ENCODE measurements at regions not wholly inside any gene's neighbourhood (a gene's known extent, or its start where the extent isn't known, plus 50 kb on each side); places are given as distances from the start of the nearest gene placed in this dataset.

- peak overlapping the region; percentile 17 for H3K27ac ChIP-seq
- no peaks in the 10 kb centered on the region for H3K36me3 ChIP-seq (replicated peaks; ENCODE audit: insufficient read depth, low read depth)
- H3K79me2 ChIP-seq: no peaks in the 10 kb centered on the region
- H3K9me3 ChIP-seq (ENCODE audit: low read depth): no peaks in the 10 kb centered on the region
- no peaks in the 10 kb centered on the region for H3K9me2 ChIP-seq (replicated peaks; ENCODE audit: insufficient read depth)
- DNase-seq (ENCODE audit: low spot score): peak; percentile 15
- 49% methylated on average over 7 of the region's 7 CpGs for WGBS (ENCODE audit: low lambda C conversion rate, missing lambda C conversion rate)
- H3K4me3 ChIP-seq: no peak overlapping the region
- peak overlapping the region; percentile 26 for H3K4me2 ChIP-seq
- TF ChIP-seq EZH2phosphoT487 (IDR thresholded peaks at IDR 0.05; ENCODE audit: low read depth, severe bottlenecking, unreplicated experiment) (no peak), CTCF (IDR thresholded peaks at IDR 0.05; ENCODE audit: poor library complexity) (no peak), EZH2 (IDR thresholded peaks at IDR 0.05; ENCODE audit: borderline replicate concordance) (no peak)
- no peaks in the 10 kb centered on the region for H4K20me1 ChIP-seq (ENCODE audit: insufficient read depth, poor library complexity, severe bottlenecking)
- H2AFZ ChIP-seq: no peak overlapping the region
- H3K27me3 ChIP-seq: no peaks in the 10 kb centered on the region
- H3K4me1 ChIP-seq (ENCODE audit: insufficient read depth): peaks cover 7% of the 10 kb centered on the region
Measured at GRCh38 chr3:153666991-153667740, 454.0 kb upstream of the ARHGEF26 start.

DNA sequence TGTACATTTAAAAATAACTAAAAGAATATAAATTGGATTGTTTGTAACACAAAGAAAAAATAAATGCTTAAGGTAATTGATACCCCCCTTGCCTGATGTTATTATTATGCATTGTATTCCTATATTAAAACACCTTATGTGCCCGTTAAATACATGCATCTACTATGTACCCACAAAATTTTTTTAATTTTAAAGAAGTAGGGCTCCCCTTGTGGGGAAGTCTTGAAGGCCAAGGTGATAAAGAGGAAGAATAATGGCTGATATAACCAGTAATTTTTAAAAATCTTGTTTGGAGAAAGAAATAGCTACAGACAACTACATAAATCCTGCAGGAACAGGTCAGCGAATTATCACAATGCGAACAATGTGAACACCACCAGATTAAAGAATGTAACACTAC, 451.7 kb upstream of the ARHGEF26 start:
- H2AFZ ChIP-seq: no peak overlapping the region
- no peaks in the 10 kb centered on the region for H4K20me1 ChIP-seq (ENCODE audit: insufficient read depth, poor library complexity, severe bottlenecking)
- no peaks in the 10 kb centered on the region for H3K79me2 ChIP-seq
- no peaks in the 10 kb centered on the region for H3K9me3 ChIP-seq (ENCODE audit: low read depth)
- H3K36me3 ChIP-seq (replicated peaks; ENCODE audit: insufficient read depth, low read depth): no peaks in the 10 kb centered on the region
- no peak overlapping the region for H3K27ac ChIP-seq
- H3K27me3 ChIP-seq: no peaks in the 10 kb centered on the region
- H3K4me2 ChIP-seq: no peak overlapping the region
- no peak for DNase-seq (ENCODE audit: low spot score)
- H3K4me3 ChIP-seq: no peak overlapping the region
- peaks cover 11% of the 10 kb centered on the region for H3K4me1 ChIP-seq (ENCODE audit: insufficient read depth)
- H3K9me2 ChIP-seq (replicated peaks; ENCODE audit: insufficient read depth): no peaks in the 10 kb centered on the region
- 94% methylated on average over 3 of the region's 3 CpGs for WGBS (ENCODE audit: low lambda C conversion rate, missing lambda C conversion rate)
- no peak for TF ChIP-seq EZH2 (IDR thresholded peaks at IDR 0.05; ENCODE audit: borderline replicate concordance)
- TF ChIP-seq CTCF (IDR thresholded peaks at IDR 0.05; ENCODE audit: poor library complexity): peak; percentile 9

DNA sequence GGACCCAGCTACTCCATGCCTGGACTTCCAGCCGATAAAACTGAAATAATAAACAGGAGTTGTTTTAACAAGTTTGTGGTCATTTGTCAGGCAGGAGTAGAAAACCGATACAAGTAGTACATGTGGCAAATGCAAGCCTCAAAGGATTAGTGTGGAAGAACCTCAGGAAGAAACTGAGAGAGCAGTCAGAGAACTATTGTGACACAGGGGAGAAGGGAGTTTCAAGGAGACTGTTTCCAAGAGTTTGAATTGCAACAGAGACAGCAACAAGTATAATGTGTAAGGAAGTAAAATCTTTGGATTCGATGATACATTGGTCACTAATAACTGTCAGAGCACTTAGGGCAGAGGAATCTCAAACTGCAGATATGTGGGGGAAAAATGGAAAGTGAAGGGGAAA, 450.6 kb upstream of the ARHGEF26 start:
- WGBS (ENCODE audit: low lambda C conversion rate, missing lambda C conversion rate): 70% methylated on average over 3 of the region's 3 CpGs
- H3K4me2 ChIP-seq: no peak overlapping the region
- no peaks in the 10 kb centered on the region for H3K9me2 ChIP-seq (replicated peaks; ENCODE audit: insufficient read depth)
- DNase-seq (ENCODE audit: low spot score): no peak
- H3K9me3 ChIP-seq (ENCODE audit: low read depth): no peaks in the 10 kb centered on the region
- peaks cover 12% of the 10 kb centered on the region for H3K4me1 ChIP-seq (ENCODE audit: insufficient read depth)
- H3K27ac ChIP-seq: no peak overlapping the region
- no peaks in the 10 kb centered on the region for H3K36me3 ChIP-seq (replicated peaks; ENCODE audit: insufficient read depth, low read depth)
- no peaks in the 10 kb centered on the region for H3K79me2 ChIP-seq
- H4K20me1 ChIP-seq (ENCODE audit: insufficient read depth, poor library complexity, severe bottlenecking): no peaks in the 10 kb centered on the region
- no peak overlapping the region for H2AFZ ChIP-seq
- TF ChIP-seq CTCF (IDR thresholded peaks at IDR 0.05; ENCODE audit: poor library complexity): no peak
- TF ChIP-seq EZH2phosphoT487 (IDR thresholded peaks at IDR 0.05; ENCODE audit: low read depth, severe bottlenecking, unreplicated experiment): no peak
- TF ChIP-seq EZH2 (IDR thresholded peaks at IDR 0.05; ENCODE audit: borderline replicate concordance): no peak
- no peak overlapping the region for H3K4me3 ChIP-seq
- no peaks in the 10 kb centered on the region for H3K27me3 ChIP-seq
